Ovary (tissue), 3 donors: ENCODE measurements at regions not wholly inside any gene's neighbourhood (a gene's known extent, or its start where the extent isn't known, plus 50 kb on each side); places are given as distances from the start of the nearest gene placed in this dataset.

Experiments used
- EP300 ChIP-seq: sonication (generic); formaldehyde crosslinking; IDR thresholded peaks from one replicate; pipeline ENCODE4 v1.6.1; 2017; ENCODE audit warnings: antibody characterized with exemption
- POLR2A ChIP-seq: fragments of 450-650 bp; IDR thresholded peaks from one replicate; pipeline ENCODE4 v1.6.1; 2017; ENCODE audit warnings: antibody characterized with exemption, mild to moderate bottlenecking, moderate library complexity
- TF ChIP-seq, protein P1 (sequence below), 3 donors: fragments of 450-650 bp in 2 of 3; fragments of 200-600 bp in 1 of 3; IDR thresholded peaks; one replicate each; pipeline versions ENCODE4 v1.5.1 to v1.8.0; 2016 to 2022; ENCODE audit warnings: antibody characterized with exemption in 3 of 3, mild to moderate bottlenecking in 1 of 3
- donor health status: DM: no; HTN: no; CAD: no.

DNA sequence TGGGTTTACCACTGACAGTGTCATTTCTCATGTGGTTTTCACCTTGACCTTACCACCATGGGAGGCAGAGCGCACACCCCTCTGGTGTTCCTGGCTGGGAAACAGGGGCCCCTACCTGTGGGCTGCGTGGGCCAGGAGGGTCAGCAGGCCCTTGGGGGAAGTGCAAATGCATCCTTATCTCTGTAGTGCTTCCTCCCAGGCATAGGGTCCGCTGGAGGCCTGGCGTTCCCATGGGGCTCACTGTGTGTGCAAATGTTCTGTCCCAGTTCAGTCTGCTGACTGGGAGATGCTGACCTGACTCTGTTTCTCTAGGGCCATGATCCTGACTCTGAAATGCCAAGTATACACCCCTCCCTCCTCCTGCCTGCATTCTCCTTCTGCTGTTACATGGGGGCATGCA is 81.3 kb downstream of the SLC25A47 start:
- TF ChIP-seq, protein P1, sequence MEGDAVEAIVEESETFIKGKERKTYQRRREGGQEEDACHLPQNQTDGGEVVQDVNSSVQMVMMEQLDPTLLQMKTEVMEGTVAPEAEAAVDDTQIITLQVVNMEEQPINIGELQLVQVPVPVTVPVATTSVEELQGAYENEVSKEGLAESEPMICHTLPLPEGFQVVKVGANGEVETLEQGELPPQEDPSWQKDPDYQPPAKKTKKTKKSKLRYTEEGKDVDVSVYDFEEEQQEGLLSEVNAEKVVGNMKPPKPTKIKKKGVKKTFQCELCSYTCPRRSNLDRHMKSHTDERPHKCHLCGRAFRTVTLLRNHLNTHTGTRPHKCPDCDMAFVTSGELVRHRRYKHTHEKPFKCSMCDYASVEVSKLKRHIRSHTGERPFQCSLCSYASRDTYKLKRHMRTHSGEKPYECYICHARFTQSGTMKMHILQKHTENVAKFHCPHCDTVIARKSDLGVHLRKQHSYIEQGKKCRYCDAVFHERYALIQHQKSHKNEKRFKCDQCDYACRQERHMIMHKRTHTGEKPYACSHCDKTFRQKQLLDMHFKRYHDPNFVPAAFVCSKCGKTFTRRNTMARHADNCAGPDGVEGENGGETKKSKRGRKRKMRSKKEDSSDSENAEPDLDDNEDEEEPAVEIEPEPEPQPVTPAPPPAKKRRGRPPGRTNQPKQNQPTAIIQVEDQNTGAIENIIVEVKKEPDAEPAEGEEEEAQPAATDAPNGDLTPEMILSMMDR (IDR thresholded peaks at IDR 0.05) = no peak
- TF ChIP-seq POLR2A = no peak
- TF ChIP-seq EP300 = no peak
